ENCODE measurements at regions not wholly inside any gene's neighbourhood (a gene's known extent, or its start where the extent isn't known, plus 50 kb on each side); places are given as distances from the start of the nearest gene placed in this dataset.
"Not testable (repeated sequence)": the region's sequence is repeated elsewhere in the genome, so short reads cannot be mapped to it uniquely, and the experiment has no call there.

DNA sequence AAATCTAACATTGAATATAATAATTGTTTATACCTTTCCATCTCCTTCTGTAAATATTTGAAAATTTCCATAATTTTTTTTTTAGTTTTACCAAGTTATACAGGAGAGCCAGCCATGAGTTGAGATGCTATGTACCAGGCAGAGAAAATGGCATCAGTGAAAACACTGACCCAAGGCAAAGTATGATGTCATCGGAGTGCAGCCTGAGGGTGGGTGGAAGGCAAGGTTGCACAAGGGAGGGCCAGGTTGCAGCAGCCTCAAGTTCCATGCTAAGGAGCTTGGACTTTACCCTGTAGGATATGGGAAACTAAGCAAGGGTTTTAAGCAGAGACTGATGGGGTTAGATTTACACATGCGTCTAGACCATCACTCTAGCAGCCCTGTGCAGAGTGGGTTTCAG, 441.1 kb downstream of the BCAT1 start:
- no peak for DNase-seq (ENCODE audit: low spot score)

DNA sequence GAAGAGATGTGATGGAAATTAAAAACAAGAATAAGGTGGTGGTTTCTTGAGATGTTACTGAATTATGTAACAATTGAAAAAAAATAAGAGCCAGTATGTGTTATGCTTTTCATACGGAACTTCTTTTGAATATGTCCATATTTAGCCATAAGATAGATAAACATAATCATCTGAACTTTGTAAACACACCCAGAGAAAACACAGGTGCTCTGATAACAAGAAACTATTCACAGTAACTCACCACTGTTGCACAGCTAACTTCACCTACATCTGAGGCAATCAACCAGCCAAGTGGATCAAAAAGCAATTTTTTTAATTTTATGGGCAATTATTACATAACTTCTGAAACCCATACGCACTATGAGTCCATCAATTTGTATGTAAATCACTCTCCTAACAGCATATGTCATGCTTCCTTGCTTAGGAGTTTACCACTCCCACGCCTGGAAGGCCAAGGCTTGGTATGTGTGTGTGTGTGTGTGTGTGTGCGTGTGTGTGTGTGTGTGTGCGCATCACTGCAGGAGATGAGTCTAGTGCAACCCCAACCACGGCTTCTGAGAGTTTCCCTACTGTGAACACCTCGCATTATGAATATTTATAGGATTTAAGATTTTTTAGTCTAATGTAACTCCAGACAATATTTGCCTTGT, 443.4 kb downstream of the BCAT1 start:
- DNase-seq (ENCODE audit: low spot score) = no peak

DNA sequence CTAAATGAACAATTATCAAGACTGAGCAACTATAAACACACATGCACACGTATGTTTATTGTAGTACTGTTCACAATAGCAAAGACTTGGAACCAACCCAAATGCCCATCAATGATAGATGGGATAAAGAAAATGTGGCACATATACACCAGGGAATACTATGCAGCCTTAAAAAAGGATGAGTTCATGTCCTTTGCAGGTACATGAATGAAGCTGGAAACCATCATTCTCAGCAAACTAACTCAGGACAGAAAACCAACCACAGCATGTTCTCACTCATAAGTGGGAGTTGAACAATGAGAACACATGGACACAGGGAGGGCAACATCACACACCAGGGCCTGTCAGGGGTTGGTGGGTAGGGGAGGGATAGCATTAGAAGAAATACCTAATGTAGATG, 445.4 kb downstream of the BCAT1 start:
- DNase-seq (ENCODE audit: low spot score) = not testable (repeated sequence)

DNA sequence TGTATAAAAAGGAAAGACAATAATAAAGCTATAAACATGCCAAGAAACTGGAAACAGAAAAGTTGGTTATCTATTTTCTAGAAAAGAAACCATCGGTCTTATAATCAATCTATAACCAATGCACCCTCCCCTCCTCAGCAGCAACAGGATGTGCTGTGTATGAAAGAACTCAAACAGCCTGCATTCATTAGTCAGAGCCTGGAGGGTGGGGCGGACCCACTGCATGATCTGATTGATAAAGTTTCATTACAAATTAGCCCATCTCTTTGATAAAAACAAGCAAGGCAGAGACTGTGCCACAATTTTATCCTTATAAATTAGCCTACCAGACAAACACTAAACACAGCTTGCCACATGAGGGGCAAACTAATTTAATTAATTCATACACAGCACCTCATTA, 448.1 kb downstream of the BCAT1 start:
- no peak for DNase-seq (ENCODE audit: low spot score)

DNA sequence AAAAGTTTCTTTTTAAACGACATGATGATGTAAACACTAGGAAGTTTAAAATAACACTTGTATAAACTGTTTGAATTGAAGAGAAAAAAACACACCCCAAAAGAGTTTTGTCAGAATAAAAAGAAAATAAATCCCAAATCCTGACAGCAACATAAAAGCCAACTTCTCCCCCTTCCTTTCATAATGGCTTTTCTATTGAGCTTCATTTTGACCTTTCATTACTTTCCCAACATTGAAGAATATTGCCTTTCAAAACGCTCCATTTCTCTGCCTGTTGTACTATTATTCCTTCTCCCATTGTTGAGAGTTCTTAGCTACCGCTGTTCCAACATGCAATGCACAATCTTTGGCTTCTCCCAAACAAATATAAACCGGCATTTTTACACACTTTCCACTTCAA, 448.5 kb downstream of the BCAT1 start:
- no peak for DNase-seq (ENCODE audit: low spot score)

DNA sequence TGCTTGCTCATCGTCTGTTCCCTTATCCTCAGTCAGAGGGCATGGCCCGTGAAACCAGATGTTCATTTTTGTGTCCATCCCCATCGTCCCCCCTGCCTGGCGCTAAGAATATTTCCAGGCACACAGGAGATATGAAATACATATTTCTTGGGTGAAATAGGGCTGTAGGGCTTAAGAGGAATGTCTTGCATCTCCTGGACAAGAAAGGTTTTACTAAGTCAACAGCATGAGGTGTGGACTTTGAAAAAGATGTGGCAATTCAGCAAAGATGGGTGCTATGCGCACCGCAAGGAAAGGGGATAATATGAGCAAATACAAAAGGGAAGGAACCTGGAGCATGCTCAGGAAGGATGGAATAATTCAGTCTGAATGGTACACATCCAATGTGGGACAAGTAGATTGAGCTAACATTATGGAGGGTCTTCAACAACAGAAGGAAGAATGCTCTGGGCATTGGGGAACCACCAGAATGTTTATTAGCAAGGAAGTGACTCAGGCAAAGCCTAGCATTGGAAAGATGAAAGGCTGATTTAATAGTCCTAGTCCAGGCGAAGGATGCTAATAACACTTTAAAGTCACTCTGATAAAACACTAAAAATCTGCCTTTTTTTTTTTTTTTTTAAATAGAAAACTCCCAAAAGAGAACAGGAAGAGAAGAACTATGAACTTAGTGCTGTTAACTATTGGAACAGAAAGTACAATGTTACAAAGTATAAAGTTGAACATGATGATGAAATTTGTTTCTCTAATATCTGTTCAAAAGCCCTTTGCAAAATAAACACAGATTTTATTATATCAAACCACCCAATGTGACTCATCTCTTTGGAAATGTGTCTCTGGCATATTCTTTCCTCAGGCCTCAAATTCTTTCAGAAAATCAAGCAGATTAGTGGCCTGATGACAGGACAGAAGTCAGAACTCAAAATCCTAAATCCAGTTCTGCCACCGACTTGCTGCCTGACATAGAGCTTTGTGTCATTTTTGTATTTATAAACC, 449.5 kb downstream of the BCAT1 start:
- DNase-seq (ENCODE audit: low spot score) = no peak

DNA sequence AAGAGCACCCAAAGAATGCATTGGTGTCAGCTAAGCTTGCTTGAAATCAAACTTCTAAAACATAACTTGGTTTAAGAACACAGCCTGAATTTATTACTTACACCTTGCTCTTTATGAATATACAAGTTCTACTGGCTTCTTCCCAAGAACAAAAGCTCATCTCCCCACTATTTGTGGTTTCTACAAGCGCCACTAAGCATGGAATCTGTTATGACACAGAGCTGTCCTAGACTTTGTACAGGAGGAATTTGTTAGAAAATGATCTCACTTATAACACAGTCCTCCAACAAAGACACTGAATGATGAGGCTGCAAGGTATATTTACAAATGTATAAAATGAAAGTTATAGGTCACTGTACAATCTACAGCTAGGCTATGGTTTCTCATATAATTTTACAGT, 452.1 kb downstream of the BCAT1 start:
- no peak for DNase-seq (ENCODE audit: low spot score)

DNA sequence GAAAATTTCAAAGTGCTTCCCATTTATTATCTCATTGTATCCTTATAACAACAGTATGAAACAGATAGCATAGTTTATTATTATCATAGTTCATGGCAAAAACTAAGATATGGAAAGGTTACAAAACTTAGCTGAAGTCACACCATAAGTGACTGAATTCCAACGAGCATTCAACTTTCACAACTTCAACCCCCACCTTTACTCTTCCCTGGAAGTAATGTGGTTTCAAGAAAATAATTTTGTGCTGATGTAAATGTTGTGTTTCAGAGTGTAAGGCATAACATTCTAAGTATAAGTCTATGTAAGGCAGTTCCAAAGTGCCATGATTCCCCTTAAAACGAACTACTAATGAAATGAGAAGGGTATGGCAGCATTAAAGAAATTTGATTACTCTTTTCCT, 454.5 kb downstream of the BCAT1 start:
- no peak for DNase-seq (ENCODE audit: low spot score)

DNA sequence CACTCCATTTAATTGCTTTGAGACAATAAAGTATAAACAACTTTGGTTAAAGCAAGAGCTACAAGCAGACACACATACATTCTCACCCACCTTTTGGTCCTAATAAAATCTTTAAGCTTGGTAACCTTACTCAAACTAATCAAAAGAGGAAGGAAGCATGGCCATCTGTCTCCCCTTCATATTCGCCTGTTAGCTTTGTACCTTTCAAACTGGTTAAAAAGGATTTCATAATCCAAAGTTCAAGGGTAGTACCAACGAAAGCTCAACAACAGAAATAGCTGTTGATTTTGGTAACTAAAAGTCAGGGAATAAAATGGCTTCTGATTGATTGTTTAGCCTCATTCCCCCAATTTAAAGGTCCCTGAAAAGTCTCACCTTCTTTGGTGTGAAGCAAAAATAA, 456.9 kb downstream of the BCAT1 start:
- no peak for DNase-seq (ENCODE audit: low spot score)

DNA sequence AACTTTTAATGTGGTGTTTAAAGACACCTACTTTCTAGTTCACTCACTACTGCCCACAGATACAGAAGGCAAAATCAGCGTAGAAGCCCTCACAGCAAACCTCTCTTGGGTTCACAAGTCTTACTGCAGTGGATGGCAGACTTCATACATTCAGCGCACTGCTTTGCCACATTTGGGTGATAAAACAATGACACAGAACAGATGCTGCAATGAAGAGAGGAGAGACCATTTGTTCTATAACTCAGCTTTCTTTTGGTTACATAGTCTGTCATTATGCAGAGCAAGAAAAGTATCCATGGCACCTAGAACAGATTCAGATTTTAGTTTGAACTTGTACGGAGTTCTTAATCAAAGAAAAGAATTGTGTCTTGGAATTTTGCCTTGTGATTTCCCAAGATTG, 459.0 kb downstream of the BCAT1 start:
- no peak for DNase-seq (ENCODE audit: low spot score)

DNA sequence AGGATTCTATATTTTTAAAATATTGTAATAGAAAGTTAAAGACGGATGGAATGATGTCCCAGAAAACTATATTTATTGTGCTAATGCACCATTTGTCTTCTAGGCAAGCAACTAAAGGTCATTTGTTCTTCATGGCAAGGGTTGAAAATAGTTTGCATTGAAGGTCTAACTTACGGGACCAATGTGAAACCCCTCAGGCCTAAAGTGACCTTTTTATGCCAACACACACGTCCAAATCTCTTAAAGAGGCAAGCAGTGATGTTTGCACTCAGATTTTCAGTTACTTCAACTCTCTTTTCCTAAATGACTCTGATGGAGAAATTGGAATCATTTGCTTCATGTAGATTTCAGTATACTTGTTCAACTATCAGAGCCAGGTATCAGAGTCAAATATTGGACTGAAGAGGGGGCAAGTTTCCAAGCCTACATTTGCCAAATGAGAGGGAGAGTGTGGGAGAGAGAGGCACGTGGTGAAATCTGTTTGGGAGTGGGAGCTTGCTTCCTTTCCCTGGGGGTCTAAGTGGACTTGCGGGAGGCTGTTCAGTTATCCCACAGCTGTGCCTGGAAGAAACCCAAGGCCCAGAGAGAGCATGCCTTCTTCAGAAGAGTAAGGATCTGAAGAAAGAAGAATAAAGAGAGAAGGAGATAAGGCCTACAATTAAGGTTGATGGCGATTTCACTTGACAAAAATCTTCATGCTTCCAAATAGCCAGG, 459.8 kb downstream of the BCAT1 start:
- no peak for DNase-seq (ENCODE audit: low spot score)

DNA sequence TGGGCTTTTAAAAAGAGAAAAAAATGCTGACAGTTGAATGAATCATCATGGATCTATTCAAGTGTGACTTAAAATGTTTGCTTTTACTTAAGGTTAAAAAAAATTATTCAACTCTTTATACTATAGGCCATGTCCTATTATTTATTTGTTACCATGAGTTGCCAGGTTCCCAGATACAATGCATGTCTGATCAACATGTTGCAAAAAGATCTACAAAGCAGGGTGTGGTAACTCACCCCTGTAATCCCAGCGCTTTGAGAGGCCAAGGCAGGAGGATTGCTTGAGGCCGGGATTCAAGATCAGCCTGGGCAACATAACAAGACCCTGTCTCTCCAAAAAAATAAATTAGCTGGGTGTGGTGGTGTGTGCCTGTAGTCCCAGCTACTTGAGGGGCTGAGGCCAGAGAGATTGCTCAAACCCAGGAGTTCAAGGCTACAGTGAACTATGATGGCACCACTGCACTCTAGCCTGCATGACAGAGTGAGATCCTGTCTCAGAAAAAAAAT, 460.8 kb downstream of the BCAT1 start:
- DNase-seq (ENCODE audit: low spot score) = no peak

DNA sequence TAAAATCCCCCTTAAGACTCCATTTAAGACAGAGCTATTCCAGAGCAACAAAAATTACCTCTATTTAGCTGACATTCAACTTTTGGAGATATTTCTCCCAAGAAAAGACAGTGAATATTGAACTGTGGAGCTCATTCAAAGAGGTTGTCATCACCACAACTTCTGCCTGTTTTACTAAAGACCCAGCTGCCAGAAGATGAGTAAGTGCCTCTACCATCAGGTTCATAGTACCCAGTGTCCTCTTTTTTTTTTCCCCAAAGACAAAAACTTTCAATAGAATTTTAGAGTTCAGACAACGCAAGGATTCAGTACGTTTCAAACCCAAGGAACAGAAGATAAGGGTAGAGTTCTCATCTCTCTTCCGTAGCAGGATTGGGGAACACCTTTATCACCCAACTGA, 461.3 kb downstream of the BCAT1 start:
- DNase-seq (ENCODE audit: low spot score) = no peak

DNA sequence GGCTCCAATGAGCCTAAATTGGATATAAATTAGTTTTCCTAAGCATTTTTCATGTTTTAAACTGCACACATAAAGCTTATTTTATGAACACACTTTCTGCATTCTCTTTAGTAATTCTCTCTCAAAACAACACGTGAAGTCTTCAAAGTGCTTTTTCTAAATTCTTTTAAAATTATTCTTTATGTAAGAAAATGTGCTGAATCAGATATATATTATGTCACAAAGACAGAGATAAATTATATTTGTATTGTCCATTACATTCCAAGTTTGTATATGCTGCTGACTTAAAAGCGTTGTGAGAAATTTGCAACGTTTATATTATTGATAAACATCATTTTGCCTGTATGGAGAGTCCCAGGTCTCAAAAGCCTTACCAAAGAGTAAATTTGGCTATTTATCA, 465.2 kb downstream of the BCAT1 start:
- no peak for DNase-seq (ENCODE audit: low spot score)

DNA sequence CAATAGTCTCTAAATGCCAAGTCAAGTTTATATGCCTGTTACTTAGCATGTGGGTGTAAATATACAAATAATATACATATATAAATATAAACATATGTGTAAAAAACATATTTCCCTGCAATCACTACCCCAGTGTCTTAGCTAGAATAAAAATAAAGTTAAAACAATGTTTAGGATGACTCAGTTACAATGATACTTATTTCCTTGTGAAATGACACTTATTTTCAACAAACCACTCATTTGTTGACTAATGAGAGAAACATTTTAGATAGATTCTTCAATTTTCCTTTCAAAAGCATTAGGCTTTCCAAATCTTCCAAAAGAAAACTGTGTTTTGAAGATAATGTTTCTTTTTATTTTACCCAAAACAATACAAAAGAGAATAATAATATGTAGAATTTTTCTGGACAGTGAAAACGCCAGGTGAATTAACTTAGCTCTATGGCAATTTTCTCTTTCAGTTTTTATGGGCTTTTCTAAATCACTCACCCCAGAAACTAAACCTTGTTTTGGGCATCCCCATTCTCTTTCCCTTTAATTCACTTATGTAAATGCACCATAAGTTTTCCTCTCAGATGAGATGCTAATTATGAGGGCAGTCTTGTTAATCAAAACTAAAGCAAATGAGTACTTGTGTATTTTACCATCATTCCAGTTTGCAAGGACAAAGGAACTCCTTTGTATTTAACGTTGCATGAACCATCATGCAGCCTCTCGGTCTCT, 465.9 kb downstream of the BCAT1 start:
- no peak for DNase-seq (ENCODE audit: low spot score)

DNA sequence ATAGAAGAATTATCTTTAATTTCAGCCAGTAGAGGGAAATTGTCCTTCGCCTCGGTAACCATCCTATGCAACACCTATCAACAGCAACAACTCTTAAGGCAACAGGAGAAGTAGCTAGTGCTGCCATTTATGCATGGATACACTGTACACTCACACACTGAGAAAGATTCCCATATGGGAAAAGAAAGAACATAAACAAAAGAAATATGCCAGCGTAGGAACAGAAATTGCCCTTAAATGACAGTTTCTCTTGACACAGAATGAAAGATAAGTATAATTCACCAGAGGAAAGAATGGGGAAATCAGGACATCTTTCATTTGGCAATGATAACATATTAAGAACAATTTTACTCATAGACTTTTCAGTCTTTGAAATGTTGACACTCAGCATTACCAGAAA, 466.9 kb downstream of the BCAT1 start:
- no peak for DNase-seq (ENCODE audit: low spot score)

DNA sequence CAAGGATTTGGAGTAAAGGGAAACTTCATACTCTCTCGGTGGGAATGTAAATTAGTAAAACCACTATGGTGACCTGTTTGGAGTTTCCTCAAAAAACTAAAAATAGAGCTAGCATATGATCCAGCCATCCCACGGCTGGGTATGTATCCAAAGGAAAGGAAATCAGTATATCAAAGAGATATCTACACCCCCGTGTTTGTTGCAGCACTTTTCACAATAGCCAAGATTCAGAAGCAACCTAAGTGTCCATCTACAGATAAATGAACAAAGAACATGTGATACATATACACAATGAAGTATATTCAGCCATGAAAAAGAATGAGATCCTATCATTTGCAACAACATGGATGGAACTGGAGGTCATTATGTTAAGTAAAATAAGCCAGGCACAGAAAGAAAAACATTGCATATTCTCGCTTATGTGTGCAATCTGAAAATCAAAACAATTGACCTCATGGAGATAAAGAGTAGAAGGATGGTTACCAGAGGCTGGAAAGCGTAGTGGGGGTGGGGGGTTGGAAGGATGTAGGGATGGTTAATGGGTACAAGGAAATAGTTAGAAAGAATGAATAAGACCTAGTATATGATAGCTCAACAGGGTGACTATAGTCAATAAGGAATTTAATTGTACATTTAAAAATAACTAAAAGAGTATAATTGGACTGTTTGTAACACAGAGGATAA, 468.0 kb downstream of the BCAT1 start:
- DNase-seq (ENCODE audit: low spot score) = no peak

DNA sequence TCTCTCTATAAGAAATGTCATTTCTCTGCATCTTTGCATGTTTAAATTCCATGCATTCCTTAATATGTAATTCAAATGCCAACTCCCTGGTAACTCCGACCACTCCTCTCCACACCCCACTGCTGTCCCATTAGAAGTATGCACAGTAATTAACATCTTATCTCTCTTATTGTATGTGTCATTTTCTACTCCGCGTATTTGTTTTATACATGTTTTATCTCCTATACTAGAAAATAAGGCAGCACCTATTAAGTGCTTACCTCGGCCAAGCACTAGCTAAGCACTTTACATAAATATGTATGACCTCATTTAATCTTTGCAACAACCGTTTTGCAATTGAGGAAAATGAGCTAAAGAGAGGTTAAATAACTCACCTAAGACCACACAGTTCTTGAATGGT, 469.8 kb downstream of the BCAT1 start:
- no peak for DNase-seq (ENCODE audit: low spot score)

DNA sequence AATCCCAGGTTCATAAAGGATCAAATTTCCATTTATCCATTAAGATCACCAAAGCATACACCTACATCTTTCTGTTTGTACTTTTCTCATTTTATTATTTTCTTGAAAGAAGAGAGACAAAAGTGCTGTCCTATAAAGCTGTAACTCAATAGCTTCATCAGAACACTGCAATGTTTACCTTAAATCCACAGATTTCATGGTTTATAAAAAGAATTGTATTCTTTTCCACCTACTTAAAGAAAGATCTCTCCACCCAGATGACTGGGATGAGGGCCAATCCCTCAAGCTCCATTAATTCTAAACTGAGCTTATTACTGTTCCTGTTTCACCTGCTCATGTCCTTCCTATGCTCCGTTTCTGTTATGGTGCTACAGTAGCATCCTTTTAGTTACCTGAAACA, 470.6 kb downstream of the BCAT1 start:
- no peak for DNase-seq (ENCODE audit: low spot score)

DNA sequence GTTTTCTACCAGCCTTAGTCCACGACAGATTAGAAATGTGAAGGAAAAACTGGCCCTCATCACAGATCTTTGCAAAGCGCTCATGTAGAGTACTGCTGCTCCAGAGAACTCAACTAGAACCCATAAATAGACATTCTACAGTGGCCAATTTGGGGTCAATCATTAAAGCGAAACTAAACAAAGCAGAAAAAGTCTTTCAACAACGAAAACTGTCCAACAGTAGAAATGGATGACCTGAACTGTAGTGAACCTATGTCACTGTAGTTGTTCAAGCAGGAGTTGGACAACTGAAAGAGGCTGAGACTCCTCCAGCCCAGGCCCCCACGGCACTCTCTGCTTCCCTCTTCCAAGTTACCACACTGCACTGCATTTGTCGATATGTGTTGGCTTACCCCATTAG, 472.6 kb downstream of the BCAT1 start:
- no peak for DNase-seq (ENCODE audit: low spot score)

DNA sequence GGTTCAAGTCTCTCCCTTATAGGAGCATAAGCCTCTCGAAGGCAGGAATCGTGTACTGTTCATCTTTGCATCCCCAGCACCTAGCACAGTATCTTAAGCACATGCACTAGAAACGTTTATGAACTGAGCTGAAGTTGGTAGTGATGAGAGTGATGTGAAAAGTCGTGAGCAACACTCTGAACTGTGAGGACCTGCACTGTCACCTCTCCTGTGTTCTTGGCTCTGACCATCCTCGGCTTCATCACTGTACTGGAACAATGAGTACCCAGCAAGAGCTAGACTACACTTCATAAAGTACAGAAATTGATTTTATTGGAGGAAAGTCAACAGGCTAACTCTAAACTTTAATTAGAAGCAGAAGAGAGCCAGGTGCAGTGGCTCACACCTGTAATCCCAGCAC, 473.6 kb downstream of the BCAT1 start:
- DNase-seq (ENCODE audit: low spot score) = no peak

All from AG08395 (cell line).